ENCODE measurements at regions not wholly inside any gene's neighbourhood (a gene's known extent, or its start where the extent isn't known, plus 50 kb on each side); places are given as distances from the start of the nearest gene placed in this dataset.
"Not testable (repeated sequence)": the region's sequence is repeated elsewhere in the genome, so short reads cannot be mapped to it uniquely, and the experiment has no call there.

DNA sequence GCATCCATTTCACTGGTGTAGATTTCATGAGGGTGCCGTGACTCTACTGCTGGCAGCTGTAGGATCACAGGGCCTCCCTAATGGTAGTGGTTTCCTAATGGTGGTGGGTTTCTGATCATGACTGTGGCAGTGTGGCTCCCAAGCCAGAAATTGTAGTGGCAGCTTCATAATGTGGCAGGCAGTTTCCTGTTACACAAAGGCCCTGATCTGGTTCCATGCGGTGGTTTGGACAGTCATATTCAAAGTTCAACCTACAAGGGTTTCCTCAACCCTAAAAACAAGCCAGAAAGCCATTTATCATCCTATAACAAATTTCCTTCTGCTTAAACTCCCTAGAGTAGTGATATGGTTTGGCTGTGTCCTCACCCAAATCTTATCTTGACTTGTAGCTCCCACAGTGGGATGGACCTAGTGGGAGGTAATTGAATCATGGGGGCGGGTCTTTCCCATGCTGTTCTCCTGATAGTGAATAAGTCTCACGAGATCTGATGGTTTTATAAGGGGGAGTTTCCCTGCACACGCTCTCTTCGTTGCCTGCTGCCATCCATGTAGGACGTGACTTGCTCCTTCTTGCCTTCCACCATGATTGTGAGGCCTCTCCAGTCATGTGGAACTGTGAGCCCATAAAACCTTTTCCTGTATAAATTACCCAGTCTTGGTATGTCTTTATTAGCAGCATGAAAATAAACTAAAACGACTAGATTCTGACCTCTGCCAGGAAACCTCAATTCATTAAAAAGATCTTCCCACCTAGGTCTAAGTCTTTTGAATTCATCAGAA is 257.1 kb downstream of the EFCAB11 start:
- no peak for DNase-seq (ENCODE audit: low spot score)

DNA sequence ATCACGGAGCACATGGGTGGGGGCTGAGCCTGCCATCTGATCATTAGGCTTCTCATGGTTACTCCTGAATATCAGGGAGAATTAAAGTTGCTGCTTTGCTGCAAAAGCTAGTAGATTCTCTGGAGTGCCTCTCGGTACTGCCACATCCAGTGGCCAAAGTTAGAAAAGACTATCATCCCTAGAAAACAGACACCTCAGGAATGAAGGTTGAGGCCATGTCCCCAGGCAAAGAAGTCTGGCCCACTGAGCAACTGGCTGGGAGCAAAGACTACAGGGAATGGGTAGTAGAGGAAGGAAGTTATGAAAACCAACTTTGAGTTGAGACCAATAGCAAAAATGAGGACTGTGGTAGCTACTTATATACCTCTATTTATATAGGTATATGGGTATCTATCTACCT is 258.7 kb downstream of the EFCAB11 start:
- DNase-seq (ENCODE audit: low spot score) = no peak

DNA sequence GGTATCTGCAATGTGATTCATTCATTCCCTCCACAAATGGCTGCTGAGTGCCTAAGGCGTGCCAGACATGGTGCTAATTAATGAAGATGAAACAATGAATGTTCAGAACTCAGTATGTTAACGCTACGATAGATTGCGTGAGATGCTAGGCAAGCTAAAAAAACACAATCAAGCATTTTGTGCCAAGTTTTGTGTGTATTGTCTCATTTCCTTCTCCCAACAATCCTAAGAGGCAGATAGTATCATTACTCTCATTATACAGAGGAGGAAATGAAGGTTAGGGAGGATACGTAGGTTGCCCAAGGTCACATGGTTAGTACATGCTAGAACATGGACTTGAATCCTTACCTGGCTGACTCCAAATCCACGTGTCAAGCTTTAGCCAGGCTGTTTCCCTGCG is 264.4 kb downstream of the EFCAB11 start:
- DNase-seq (ENCODE audit: low spot score) = no peak

DNA sequence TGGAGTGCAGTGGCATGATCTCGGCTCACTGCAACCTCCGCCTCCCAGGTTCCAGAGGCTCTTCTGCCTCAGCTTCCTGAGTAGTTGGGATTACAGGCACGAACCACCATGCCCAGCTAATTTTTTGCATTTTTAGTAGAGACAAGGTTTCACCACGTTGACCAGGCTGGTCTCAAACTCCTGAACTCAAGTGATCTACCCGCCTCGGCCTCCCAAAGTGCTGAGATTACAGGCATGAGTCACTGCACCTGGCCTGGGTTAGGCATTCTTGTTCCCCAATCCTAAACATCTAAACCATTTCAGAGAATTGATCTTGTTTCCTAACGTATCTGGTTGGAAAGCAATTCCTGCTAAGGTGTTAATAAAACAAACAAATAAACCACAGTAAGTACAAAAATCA is 264.8 kb downstream of the EFCAB11 start:
- not testable (repeated sequence) for DNase-seq (ENCODE audit: low spot score)

DNA sequence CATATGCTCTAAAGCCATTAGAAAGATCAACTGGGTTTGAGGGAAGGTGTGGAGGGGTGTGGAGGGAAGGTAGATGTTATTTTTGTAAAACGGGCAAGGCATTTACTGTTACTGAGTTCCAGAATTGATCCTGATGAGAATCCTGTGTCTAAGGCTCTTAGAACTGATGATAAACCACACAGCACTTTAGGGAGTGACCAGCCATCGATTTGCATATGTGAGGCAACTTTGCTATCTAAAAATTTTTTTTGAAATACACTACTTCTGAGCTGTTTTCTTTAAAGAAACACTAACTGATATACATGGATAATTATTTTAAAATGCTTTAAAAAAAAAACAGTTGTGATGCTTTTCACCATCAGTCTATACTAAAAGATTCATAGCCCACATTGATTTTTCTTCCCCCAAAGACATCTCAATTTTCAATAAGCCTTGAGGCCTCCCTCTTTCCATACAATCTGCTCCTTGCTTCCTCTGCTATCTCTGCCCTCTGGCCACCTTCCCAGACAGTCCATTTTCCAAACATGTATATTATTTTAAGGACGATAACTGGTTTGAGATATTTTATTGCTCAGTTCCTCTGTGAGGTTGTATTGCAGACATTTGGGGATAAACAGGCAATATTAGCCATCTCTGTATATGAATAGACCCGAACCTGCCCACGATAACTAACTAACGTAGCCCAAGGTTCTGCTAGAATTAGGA is 265.9 kb downstream of the EFCAB11 start:
- DNase-seq (ENCODE audit: low spot score) = no peak

DNA sequence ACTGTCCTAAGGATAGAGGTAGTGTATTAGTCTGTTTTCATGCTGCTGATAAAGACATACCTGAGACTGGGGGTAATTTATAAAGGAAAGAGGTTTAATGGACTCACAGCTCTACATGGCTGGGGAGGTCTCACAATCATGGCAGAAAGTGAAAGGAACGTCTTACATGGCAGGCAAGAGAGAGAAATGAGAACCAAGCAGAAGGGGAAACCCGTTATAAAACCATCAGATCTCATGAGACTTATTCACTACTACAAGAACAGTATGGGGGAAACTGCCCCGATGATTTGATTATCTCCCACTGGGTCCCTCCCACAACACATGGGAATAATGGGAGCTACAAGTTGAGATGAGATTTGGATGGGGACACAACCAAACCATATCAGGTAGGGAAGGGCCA is 267.4 kb downstream of the EFCAB11 start:
- DNase-seq (ENCODE audit: low spot score) = not testable (repeated sequence)

DNA sequence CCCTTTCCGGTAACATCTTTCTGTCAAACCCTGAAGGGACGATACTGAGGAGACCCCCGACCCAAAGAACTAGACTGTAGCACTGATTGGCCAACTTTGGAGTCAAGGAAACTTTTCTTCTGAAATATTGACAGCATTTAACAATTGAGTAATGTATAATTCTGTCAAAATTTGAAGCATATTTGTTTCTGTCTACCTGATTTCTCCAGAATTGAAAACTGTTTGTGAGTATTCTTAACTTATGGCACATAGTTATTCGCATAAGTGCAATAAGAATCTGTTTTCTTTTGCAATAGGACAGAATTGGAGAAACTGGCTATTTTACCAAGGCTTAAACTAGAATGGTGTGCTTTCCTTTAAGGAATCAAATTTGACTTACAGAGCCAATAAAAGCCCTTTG is 267.1 kb upstream of the FOXN3 start:
- no peak for DNase-seq (ENCODE audit: low spot score)

DNA sequence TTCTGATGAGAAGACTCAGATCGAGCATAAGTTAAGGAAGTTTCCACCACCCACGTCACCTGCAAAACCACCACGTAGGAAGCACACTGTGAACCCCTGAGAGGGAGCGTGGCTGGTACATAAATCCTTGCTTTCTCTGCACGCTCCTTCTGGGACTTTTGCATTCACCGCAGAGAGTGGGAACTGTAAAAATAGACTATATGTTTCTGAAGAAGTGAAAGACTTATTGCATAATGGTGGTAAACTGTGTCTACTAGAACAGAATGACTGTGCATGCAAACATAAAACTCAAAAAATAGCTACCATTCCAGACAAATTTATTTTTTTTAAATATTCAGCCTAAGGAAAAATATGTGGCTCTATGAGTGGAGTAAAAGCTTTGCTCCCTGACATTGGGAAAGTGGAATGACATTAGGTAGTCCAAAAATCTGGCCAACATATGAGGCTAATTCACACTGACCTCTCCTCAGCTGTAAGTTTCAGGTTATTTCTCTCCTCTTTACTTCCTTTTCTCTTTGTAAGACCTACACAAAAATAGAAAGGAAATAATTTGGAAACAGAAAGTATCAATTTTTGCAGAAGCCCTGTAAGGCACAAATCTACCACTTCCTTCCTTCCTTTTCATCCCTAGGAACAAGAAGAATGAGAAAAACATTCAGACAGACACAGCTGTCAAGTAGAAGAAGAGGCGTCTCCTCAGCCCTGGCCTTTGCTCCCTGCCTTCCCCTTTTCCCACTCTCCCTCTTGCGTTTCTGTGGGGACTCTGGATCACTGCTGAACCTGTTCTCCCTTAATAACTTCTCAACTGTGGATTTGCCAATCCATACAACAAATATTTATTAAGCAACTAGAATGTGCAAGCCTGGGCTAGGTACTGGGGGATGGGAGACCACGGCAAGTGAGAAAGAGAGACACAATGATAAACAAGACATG is 264.3 kb upstream of the FOXN3 start:
- DNase-seq (ENCODE audit: low spot score) = no peak

DNA sequence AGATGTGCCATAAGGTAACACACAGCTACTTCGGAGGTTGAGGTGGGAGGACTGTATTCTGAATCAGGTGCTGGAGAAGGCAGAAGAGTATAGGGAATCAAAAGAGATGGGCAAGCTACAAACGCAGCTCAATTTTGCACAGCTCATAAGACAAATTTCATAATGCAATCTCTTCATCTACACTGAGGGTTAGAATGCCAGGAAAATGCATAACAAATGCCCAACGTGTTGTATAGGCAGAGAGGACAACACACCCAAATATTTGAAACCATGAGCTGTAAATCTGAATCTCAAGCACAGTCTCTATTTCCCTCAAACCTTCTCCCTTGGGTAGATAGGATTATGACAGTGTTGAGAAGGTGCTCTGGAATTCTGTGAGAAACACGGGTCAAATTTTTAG is 263.1 kb upstream of the FOXN3 start:
- no peak for DNase-seq (ENCODE audit: low spot score)

DNA sequence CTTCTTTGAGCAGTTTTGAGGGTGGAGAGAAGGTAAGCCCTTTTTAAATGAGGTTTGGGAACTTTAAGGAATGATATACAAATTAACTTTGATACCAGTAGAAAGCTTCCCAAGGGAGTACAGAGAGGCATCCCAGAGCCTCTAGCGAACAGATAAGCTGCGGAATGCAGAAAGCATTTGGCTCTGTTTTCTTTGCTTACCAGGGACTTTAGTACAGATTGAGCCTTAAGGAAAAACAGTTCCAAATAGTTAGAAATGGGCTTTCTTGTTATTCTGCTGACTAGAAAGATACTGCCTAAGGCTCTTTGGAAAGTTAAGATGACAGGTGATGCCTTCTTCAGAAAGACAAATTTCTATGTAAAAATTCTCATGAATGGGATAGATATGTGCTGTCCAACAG is 261.7 kb upstream of the FOXN3 start:
- DNase-seq (ENCODE audit: low spot score) = no peak

DNA sequence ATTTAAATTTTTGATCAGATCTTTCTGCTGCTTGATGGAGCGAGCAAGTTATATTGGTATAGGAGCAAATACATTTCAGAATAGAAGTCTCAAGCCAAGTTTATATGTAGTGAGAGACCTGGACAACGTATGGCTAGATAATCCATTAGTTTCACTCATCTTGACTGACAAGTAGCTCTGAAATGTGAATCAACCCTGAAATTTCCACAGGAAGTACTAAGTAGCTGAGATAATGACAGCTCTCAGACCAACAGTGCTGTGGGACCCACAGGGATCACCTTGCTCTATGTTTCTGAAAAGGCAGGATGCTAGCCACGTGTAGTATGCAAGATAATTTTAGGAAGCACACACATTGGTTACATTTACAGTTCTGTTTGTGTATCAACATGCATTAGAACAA is 258.6 kb upstream of the FOXN3 start:
- no peak for DNase-seq (ENCODE audit: low spot score)

DNA sequence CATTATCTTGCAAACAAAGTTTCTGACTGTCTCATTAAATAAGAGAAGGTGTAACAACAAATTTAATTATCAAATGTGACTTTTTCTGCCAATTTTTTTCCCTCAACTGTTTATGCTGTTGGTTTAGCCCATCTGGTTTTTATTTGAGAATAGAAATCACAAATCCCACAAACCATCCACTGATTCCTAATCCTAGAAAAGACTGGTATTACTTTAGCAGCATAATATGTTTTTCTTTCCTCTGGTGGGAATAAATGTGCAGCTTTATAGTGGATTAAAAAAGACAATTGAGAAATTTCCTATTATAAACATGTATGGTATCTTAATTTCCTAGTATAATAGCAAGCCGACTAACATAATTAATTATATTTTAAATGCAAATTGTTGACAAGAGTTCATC is 257.9 kb upstream of the FOXN3 start:
- no peak for DNase-seq (ENCODE audit: low spot score)

DNA sequence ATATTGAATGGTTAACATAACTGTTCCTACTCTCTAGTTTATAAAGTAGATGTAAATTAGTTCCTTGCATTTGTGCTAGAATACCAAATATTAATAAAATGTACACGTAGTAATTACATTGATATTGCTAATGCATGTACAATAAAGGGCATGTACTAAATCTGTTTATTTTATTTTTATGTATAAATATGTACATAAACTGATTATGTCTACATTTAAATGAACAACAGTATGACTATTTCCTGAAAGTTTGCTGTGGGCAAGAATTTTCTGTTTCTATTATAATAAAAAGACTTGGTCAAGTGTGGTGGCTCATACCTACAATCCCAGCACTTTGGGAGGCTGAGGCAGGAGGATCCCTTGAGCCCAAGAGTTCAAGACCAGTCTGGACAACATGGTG is 257.2 kb upstream of the FOXN3 start:
- no peak for DNase-seq (ENCODE audit: low spot score)

DNA sequence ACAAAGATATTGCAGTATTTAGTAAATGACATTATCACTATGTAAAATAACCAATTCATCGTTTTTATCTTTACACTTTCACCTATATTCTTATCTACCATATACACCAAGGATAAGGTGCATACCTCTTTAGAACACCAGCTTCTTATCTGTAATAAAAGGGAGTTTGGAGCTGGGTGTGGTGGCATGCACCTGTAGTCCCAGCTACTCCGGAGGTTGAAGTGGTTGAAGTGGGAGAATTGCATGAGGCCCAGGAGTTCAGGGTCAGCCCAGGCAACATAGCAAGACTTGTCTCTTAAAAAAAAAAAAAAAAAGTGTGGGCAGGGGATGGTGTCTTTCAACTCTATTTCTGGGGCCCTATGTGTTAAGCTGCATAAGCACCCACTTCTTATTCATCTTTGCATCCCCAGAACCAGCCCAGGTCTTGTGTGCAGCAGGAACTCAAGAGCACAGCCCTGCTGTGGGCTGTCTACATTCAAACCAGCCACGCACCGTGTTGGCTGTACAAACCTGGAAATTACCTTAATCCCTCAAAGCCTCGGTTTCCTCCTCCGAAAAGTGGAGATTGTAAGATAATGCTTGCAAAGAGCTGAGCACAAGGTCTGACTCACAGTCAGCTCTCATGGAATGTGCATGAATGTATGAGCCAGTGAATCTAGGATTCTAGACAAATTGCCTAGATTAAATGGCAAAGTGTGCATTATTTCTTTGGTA is 256.6 kb upstream of the FOXN3 start:
- no peak for DNase-seq (ENCODE audit: low spot score)

DNA sequence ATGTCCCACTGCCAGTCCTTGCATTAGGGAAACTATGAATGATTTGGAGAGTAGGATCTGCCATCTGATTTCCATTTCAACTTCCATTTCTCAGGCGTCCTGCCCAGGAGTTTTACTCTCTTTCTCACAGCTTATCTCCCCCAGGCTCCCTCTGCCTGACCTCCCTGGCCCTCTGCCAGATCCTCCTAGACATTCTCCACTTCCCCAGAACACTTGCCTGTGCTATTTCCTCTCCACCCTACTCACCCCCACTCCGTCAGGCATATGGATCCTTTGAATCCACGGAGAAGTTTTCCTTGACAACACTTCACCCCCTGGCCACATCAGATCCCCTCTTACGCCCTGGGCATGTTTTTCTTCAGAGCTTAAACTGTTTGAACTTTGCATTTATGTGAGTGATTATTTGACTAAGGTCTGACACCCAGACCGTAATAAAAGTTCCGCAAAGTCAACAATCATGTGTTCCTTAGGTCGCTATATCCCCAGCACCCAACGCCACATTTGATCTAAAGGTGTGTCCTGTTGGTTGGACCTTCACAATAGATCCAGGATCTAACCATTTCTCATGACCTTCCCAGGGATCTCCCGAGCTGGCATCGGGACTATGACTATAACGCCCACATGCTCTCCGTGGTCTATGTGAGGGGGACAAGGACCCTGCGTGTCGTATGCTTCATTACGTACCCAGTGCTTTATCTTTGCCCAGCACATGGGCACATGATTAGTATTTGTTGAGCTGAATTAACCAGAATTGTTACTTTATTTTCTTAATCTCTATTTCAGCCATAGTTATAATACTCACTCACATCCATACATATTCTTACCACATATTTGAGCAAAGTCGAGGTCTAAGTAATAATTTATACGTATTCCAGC is 255.8 kb upstream of the FOXN3 start:
- DNase-seq (ENCODE audit: low spot score) = no peak

DNA sequence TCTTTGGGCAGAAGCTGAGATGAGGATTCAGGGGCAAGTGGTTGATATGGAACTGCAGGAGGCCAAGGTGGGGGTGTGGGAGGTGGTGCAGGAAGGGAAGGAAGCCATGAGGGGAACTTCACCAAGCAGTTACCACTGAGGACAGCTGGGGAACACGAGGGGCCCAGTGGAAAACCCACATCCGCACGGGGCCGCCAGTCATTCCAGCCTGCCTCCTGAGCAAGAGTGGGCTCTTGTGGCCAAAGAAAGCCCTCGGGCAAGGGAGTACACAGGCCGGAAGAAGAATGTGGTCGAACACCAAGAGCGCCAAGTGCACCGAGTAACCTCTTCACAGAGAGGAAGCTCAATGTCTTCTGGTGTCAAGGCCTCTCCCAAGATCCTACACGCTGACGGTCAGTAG is 252.2 kb upstream of the FOXN3 start:
- no peak for DNase-seq (ENCODE audit: low spot score)

DNA sequence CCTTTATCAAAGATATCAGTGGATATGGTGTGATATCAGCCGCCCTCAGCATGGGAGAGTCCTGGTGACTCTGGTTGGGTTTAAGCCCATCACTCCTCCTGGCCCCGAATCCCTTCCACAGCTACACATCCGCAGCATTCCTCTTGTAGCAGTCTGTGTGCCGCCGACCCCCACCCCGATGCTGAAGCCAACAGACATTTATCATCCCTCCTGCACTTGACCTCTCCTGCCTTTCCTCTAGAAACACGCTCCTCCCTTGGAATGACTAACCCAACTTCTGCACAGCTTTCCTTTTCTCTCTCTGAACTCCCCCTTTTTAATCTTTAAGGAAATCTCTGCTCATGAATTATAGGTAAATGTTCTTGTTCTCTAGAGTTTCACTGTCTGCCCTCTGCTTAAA is 250.9 kb upstream of the FOXN3 start:
- DNase-seq (ENCODE audit: low spot score) = no peak

DNA sequence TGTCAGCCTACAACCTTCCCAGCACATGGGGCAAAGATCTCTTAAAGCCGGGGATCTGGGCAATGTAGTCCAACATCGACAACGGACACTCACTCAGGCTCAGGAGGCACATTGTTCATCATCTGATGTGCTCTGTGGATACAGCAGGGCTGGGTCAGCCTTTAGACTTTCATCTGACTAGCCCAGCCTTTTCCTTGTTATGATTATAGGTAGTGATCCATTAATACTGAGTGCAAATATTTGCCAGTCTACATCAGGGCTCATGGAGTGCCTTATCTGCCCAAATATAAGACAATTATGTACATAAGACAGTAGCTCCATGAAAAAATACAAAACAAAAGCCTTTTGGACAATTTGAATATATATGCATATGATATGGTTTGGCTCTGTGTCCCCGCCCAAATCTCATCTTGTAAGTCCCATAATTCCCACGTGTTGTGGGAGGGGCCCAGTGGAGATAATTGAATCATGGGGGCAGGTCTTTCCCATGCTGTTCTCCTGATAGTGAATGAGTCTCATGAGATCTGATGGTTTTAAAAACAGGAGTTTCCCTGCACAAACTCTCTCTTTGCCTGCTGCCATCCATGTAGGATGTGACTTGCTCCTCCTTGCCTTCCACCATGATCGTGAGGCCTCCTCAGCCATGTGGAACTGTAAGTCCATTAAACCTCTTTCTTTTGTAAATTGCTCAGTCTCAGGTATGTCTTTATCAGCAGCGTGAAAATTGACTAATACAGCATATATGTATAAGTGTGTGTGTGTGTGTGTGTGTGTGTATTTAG is 248.5 kb upstream of the FOXN3 start:
- DNase-seq (ENCODE audit: low spot score) = not testable (repeated sequence)

DNA sequence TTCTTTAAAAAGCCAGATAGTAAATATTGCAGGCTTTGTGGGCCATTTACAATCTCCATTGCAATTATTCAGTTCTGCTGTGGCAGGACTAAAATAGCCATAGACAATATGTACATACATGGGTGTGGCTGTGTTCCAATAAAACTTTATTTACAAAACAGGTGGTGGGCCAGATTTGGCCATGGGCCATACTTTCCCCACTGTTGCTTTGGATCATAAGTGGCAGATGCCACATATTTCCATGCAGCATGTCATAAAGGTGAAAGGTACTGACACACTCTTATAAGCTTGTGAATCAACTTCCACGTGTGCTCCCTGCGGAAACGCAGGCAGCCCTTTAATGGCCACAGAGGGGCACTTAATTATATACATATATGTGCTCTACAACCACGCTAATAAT is 244.4 kb upstream of the FOXN3 start:
- DNase-seq (ENCODE audit: low spot score) = no peak

DNA sequence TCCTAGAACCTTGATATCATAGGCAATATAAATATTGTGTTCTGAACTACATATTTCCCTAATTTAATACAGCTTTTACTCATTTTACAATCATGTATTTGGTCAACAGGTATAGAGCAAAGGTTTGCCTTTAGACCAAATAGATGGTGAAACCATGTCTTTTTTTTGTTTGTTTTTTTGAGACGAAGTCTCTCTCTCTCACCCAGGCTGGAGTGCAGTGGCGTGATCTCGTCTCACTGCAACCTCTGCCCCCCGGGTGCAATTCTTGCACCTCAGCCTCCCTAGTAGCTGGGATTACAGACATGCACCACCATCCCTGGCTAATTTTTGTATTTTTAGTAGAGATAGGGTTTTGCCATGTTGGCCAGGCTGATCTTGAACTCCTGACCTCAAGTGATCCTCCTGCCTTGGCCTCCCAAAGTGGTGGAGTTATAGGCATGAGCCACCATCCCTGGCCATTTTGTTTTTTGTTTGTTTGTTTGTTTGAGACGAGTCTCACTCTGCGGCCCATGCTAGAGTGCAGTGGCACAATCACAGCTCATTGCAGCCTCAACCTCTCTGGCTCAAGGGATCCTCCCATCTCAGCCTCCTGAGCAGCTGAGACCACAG is 243.7 kb upstream of the FOXN3 start:
- not testable (repeated sequence) for DNase-seq (ENCODE audit: low spot score)
